Trophoblast cell (in vitro differentiated cells and primary cell): ENCODE measurements at regions not wholly inside any gene's neighbourhood (a gene's known extent, or its start where the extent isn't known, plus 50 kb on each side); places are given as distances from the start of the nearest gene placed in this dataset.

Experiments
- DNase-seq, 2 donors: peaks; one replicate each; pipeline ENCODE4 v3.0.0-alpha.2; 2016
- H2AFZ ChIP-seq: 2 replicates; pipeline ENCODE4 v1.6.1; 2013; ENCODE audit warnings: low read length, moderate library complexity, mild to moderate bottlenecking; ENCODE audit not compliant: insufficient read depth, poor library complexity
- H2AK5ac ChIP-seq: 2 replicates; pipeline ENCODE4 v1.6.1; 2013; ENCODE audit warnings: mild to moderate bottlenecking, low read length
- H2BK120ac ChIP-seq: 2 replicates; pipeline ENCODE4 v1.6.1; 2013; ENCODE audit warnings: low read length, mild to moderate bottlenecking, moderate library complexity; ENCODE audit not compliant: insufficient read depth, poor library complexity
- H2BK12ac ChIP-seq: 2 replicates; pipeline ENCODE4 v1.6.1; 2013; ENCODE audit warnings: mild to moderate bottlenecking, low read length, moderate library complexity
- H2BK5ac ChIP-seq: 2 replicates; pipeline ENCODE4 v1.6.1; 2013; ENCODE audit warnings: low read length, low read depth, moderate library complexity, mild to moderate bottlenecking; ENCODE audit not compliant: poor library complexity
- H3K14ac ChIP-seq: 2 replicates; pipeline ENCODE4 v1.6.1; 2013; ENCODE audit warnings: mild to moderate bottlenecking, low read length
- H3K18ac ChIP-seq: 2 replicates; pipeline ENCODE4 v1.6.1; 2013; ENCODE audit warnings: mild to moderate bottlenecking, low read length
- H3K23ac ChIP-seq: 2 replicates; pipeline ENCODE4 v1.6.1; 2013; ENCODE audit warnings: low read length
- H3K27ac ChIP-seq: 2 replicates; pipeline ENCODE4 v1.5.1; 2013; ENCODE audit warnings: low read depth, mild to moderate bottlenecking, inconsistent platforms, low read length, moderate library complexity
- H3K27me3 ChIP-seq: 2 replicates; pipeline ENCODE4 v1.6.1; 2013; ENCODE audit warnings: inconsistent platforms, mild to moderate bottlenecking, low read length, moderate library complexity; ENCODE audit not compliant: insufficient read depth
- H3K36me3 ChIP-seq, 2 experiments: 1 replicate in 1 of 2; 2 replicates in 1 of 2; pipeline ENCODE4 v1.6.1; 2013; ENCODE audit warnings: low read length in 2 of 2, mild to moderate bottlenecking in 2 of 2, moderate library complexity in 1 of 2; ENCODE audit not compliant: insufficient read depth in 2 of 2, control insufficient read depth in 1 of 2
- H3K4ac ChIP-seq: 2 replicates; pipeline ENCODE4 v1.6.1; 2013; ENCODE audit warnings: low read depth, mild to moderate bottlenecking, low read length, moderate library complexity
- H3K4me1 ChIP-seq, 2 experiments: 1 replicate in 1 of 2; 2 replicates in 1 of 2; pipeline ENCODE4 v1.6.1; 2013; ENCODE audit warnings: low read length in 2 of 2, mild to moderate bottlenecking in 2 of 2, moderate library complexity in 1 of 2; ENCODE audit not compliant: insufficient read depth in 2 of 2, control insufficient read depth in 1 of 2
- H3K4me2 ChIP-seq: 2 replicates; pipeline ENCODE4 v1.6.1; 2013; ENCODE audit warnings: inconsistent platforms, mild to moderate bottlenecking, low read length, moderate library complexity
- H3K4me3 ChIP-seq: 2 replicates; pipeline ENCODE4 v1.5.1; 2013; ENCODE audit warnings: mild to moderate bottlenecking, low read depth, low read length, inconsistent platforms
- H3K79me1 ChIP-seq: one replicate; pipeline ENCODE4 v1.6.1; 2013; ENCODE audit warnings: low read length
- H3K79me2 ChIP-seq: 2 replicates; pipeline ENCODE4 v1.6.1; 2013; ENCODE audit warnings: low read length, mild to moderate bottlenecking; ENCODE audit not compliant: control insufficient read depth, insufficient read depth, poor library complexity
- H3K9ac ChIP-seq: 2 replicates; pipeline ENCODE4 v1.6.1; 2013; ENCODE audit warnings: mild to moderate bottlenecking, low read length
- H3K9me3 ChIP-seq: 2 replicates; pipeline ENCODE4 v1.6.1; 2013; ENCODE audit warnings: low read depth, mild to moderate bottlenecking, control low read depth, inconsistent platforms, low read length; ENCODE audit not compliant: insufficient read depth
- H4K12ac ChIP-seq: 2 replicates; pipeline ENCODE4 v1.6.1; 2013; ENCODE audit warnings: low read depth, mild to moderate bottlenecking, low read length, moderate library complexity
- H4K8ac ChIP-seq: 2 replicates; pipeline ENCODE4 v1.6.1; 2013; ENCODE audit warnings: low read depth, mild to moderate bottlenecking, low read length, moderate library complexity
- H4K91ac ChIP-seq: one replicate; pipeline ENCODE4 v1.6.1; 2013; ENCODE audit warnings: low read depth, mild to moderate bottlenecking, low read length, moderate library complexity
- WGBS: extraction: QIAGEN DNeasy Blood & Tissue Kit; methylation state at CpG from one replicate; pipeline ENCODE4 v1.1.7; 2013; ENCODE audit warnings: missing lambda C conversion rate; ENCODE audit not compliant: insufficient read length, insufficient coverage; ENCODE audit errors: extremely low coverage; 5-methylcytosine and 5-hydroxymethylcytosine counted together

DNA sequence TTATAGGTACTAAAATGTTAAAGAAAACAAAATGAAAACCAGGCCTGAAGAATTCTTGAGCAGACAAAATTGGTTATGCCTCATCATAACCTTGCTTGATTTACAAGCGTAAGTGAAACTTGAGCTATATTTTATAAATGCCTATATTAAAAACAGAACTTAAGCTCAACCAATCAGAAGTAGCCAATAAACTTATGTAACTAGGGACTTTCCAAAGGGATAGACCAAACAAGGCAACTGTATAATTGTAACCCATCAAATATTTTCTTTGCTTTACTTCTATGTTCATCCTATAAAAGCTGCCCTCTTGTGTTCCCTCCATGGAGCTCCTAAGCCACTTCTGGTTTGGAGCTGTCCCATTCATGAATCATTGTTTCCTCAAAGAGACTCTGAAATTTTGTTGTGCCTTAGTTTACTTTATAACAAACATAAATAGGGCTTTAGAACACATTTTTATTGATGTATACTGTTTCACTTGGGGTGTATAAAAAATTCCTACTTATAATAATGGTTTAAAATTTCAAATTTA lies 101.6 kb upstream of the CARMIL1 start:
- no peak overlapping the region for H3K9ac ChIP-seq
- H2BK12ac ChIP-seq: no peak overlapping the region
- no CpG with 5 or more reads among the region's 1 CpG for WGBS
- no peak overlapping the region for H4K91ac ChIP-seq
- no peak overlapping the region for H4K8ac ChIP-seq
- H3K4me2 ChIP-seq: no peak overlapping the region
- DNase-seq: no peak
- H3K27me3 ChIP-seq: no peaks in the 10 kb centered on the region
- no peaks in the 10 kb centered on the region for H3K36me3 ChIP-seq
- peaks cover 19% of the 10 kb centered on the region for H3K79me1 ChIP-seq
- no peak overlapping the region for H2BK5ac ChIP-seq
- no peaks in the 10 kb centered on the region for H3K9me3 ChIP-seq
- H2AFZ ChIP-seq: no peak overlapping the region
- peaks cover 3% of the 10 kb centered on the region for H3K79me2 ChIP-seq
- no peak overlapping the region for H3K27ac ChIP-seq
- no peak overlapping the region for H2BK120ac ChIP-seq
- H3K4me3 ChIP-seq: no peak overlapping the region
- H3K4ac ChIP-seq: no peak overlapping the region
- H3K14ac ChIP-seq: no peak overlapping the region
- peaks cover 8 to 20% of the 10 kb centered on the region in 2 experiments for H3K4me1 ChIP-seq
- no peak overlapping the region for H4K12ac ChIP-seq
- no peak overlapping the region for H3K23ac ChIP-seq
- no peak overlapping the region for H2AK5ac ChIP-seq
- H3K18ac ChIP-seq: no peak overlapping the region

DNA sequence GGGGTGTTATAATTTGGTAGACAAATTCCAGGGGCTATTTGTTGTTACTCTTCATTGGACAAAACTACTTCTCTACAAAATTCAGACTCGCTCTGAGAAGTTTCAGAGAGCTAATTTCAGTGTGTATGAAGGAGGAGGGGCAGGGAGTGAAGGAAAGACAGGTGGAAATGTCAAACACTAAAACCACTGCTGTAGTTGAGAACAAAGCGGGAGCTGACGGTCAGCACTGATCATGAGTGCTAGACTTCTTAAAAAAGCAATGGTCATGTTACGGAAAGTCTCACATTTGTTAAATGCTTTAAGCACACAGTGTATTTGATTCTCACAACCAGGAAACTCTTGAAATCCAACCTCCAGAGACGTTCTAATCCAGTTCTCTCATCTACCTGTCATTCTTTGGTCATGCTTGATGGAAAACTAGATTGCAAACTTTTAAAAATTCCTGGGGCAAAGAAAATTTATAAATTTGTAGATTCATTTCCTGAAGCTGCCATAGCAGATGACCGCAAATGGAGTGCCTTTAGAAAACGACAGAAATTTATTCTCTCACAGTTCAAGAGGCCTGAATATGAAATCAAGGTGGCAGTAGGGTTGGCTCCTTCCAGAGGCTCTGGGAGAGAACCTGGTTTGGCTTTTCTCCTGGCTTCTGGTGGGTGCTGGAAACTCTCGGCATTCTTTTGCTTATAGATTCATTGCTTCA lies 100.7 kb upstream of the CARMIL1 start:
- WGBS: no CpG with 5 or more reads among the region's 8 CpGs
- no peak overlapping the region for H3K4me2 ChIP-seq
- no peak overlapping the region for H2BK120ac ChIP-seq
- H3K23ac ChIP-seq: no peak overlapping the region
- H3K14ac ChIP-seq: no peak overlapping the region
- no peaks in the 10 kb centered on the region for H3K9me3 ChIP-seq
- no peak overlapping the region for H4K8ac ChIP-seq
- H3K18ac ChIP-seq: no peak overlapping the region
- peaks cover 14% of the 10 kb centered on the region for H3K79me1 ChIP-seq
- no peak overlapping the region for H3K4ac ChIP-seq
- H2BK5ac ChIP-seq: no peak overlapping the region
- peaks cover 3% of the 10 kb centered on the region for H3K79me2 ChIP-seq
- no peak overlapping the region for H3K27ac ChIP-seq
- no peaks in the 10 kb centered on the region for H3K27me3 ChIP-seq
- no peak overlapping the region for H3K9ac ChIP-seq
- H3K4me3 ChIP-seq: no peak overlapping the region
- no peak overlapping the region for H4K12ac ChIP-seq
- no peak overlapping the region for H2AK5ac ChIP-seq
- H2AFZ ChIP-seq: no peak overlapping the region
- no peaks in the 10 kb centered on the region for H3K36me3 ChIP-seq
- no peak overlapping the region for H2BK12ac ChIP-seq
- peaks cover 8 to 12% of the 10 kb centered on the region in 2 experiments for H3K4me1 ChIP-seq
- H4K91ac ChIP-seq: no peak overlapping the region
- DNase-seq: no peak

DNA sequence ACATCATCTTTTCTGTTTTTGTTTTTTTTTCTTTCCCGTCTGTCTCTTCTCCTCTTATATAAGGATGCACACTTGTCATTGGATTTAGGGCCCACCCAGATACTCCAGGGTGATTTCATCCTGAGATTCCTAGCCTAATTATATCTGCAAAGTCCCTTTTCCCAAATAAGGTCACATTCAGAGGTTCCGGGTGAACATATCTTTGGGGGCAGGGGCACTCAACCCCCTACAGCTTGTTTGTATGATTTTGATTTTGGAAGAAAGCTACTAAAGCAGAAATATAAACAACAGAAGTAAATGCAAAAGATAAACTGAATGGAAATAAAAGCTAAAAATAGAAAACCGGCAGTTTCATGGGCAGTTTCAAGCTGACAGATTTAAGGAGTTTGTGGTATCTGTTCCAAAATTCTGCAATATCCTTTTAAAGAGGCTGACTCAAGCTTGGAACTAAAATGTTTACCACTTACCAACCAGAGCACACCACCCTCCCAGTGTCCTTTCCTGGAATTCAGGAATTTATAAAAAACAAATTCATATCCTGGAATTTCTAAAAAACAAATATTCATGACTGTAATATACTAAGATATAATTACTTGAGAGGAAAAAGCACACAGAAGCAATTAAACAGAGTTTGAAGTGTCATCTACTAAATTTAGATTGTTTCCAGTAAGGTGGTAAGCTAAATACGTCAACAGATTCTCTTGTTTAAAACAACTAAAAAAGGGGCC lies 100.0 kb upstream of the CARMIL1 start:
- Histone ChIP-seq H3K9ac (no peak overlapping the region), H4K12ac (no peak overlapping the region), H3K4me1 (peaks cover 7 to 10% of the 10 kb centered on the region in 2 experiments), H2AFZ (no peak overlapping the region), H3K4me3 (no peak overlapping the region), H3K4me2 (no peak overlapping the region), H2BK12ac (no peak overlapping the region), H2BK120ac (no peak overlapping the region), H3K4ac (no peak overlapping the region), H3K18ac (no peak overlapping the region), H3K79me1 (peaks cover 12% of the 10 kb centered on the region), H3K36me3 (no peaks in the 10 kb centered on the region), H2AK5ac (no peak overlapping the region), H3K27me3 (no peaks in the 10 kb centered on the region), H3K79me2 (peaks cover 3% of the 10 kb centered on the region), H4K91ac (no peak overlapping the region), H3K14ac (no peak overlapping the region), H4K8ac (no peak overlapping the region), H3K9me3 (no peaks in the 10 kb centered on the region), H3K27ac (no peak overlapping the region), H2BK5ac (peak overlapping the region; percentile 56), H3K23ac (no peak overlapping the region)
- no CpG with 5 or more reads among the region's 4 CpGs for WGBS
- DNase-seq: no peak

DNA sequence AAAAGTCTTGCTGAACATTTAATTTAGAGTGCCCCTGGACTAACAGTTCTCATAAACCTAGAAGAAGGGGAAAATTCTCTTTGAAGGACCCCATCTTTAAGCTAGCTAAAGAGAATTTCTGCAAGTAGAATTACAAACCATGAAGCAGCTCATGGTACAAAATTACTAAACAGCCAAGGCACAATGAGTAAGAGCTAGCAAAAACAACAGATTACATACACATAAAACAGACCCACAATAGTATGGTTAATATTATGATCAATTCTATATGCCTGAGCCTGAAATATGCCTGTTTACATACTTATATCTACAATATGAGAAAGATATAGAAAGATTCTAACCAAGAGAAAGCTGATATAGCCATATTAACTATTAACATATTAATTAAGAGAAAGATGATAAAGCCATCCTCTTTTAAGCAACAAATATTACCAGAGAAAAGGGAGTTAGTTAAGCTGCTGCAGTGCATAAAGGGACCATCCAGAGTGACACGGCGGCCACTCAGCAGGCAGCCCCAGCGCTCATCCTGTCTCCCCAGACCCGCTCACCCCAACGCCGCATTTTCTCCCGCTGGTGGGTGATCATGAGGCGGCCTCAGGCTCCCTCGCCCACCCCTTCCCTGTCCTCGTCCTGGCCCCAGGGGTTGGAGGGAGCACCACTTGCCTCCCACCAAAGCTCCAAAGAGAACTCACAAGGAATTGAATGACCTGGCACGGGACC lies 98.4 kb upstream of the CARMIL1 start:
- H4K91ac ChIP-seq: peak overlapping the region; percentile 70
- peak overlapping the region; percentile 65 for H3K14ac ChIP-seq
- H3K4me1 ChIP-seq: peaks cover under 1% of the 10 kb centered on the region in 2 experiments
- H2AK5ac ChIP-seq: peak overlapping the region; percentile 90
- H3K23ac ChIP-seq: no peak overlapping the region
- H3K27ac ChIP-seq: no peak overlapping the region
- peaks cover under 1% of the 10 kb centered on the region for H3K79me2 ChIP-seq
- H3K27me3 ChIP-seq: no peaks in the 10 kb centered on the region
- peak overlapping the region; percentile 82 for H2BK12ac ChIP-seq
- H3K9me3 ChIP-seq: no peaks in the 10 kb centered on the region
- no peaks in the 10 kb centered on the region for H3K36me3 ChIP-seq
- no peak overlapping the region for H4K12ac ChIP-seq
- no peak overlapping the region for H3K9ac ChIP-seq
- no peak overlapping the region for H3K4me3 ChIP-seq
- H4K8ac ChIP-seq: peak overlapping the region; percentile 35
- no peak overlapping the region for H2BK5ac ChIP-seq
- H3K79me1 ChIP-seq: peaks cover 5% of the 10 kb centered on the region
- H3K4ac ChIP-seq: no peak overlapping the region
- no peak overlapping the region for H2AFZ ChIP-seq
- H3K18ac ChIP-seq: no peak overlapping the region
- H2BK120ac ChIP-seq: peak overlapping the region; percentile 64
- WGBS: no CpG with 5 or more reads among the region's 11 CpGs
- DNase-seq: no peak
- no peak overlapping the region for H3K4me2 ChIP-seq
